ENCODE measurements at regions not wholly inside any gene's neighbourhood (a gene's known extent, or its start where the extent isn't known, plus 50 kb on each side); places are given as distances from the start of the nearest gene placed in this dataset.
A peak's percentile ranks its signal among the peaks of the same experiment; 100 is the strongest.

DNA sequence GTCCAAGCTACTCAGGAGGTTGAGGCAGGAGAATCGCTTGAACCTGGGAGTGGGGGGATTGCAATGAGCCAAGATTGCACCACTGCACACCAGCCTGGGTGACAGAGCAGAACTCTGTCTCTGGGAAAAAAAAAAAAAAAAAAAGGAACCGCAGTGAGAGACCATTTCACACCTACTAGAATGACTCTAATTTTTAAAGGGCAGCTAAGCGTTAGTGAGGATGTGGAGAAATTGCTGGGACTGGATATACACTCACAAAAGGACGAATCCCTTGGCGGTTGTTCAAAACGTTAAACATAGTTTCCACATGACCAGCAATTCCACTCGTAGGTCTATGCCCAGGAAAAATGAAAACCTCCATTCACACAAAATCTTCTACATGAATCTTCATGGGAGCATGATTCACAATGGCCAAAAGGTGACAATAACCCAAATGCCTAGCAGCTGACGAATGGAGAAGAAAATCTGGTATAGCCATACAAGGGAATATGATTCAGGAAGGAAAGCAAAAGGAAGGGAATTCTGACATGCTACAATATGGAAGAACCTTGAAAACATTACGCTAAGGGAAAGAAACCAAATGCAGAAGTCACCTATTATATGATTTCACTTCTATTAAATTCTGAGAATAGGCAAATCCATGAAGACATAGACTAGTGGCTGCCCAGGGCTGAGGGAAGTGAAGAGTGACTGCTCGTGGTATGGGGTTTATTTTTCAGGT lies 127.0 kb downstream of the CHSY1 start:
- TF ChIP-seq, protein P1, sequence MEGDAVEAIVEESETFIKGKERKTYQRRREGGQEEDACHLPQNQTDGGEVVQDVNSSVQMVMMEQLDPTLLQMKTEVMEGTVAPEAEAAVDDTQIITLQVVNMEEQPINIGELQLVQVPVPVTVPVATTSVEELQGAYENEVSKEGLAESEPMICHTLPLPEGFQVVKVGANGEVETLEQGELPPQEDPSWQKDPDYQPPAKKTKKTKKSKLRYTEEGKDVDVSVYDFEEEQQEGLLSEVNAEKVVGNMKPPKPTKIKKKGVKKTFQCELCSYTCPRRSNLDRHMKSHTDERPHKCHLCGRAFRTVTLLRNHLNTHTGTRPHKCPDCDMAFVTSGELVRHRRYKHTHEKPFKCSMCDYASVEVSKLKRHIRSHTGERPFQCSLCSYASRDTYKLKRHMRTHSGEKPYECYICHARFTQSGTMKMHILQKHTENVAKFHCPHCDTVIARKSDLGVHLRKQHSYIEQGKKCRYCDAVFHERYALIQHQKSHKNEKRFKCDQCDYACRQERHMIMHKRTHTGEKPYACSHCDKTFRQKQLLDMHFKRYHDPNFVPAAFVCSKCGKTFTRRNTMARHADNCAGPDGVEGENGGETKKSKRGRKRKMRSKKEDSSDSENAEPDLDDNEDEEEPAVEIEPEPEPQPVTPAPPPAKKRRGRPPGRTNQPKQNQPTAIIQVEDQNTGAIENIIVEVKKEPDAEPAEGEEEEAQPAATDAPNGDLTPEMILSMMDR (conservative IDR thresholded peaks at IDR 0.05; ENCODE audit: low read depth, low read length) = no peak
- no peak for DNase-seq (ENCODE audit: low read depth)
- no peak overlapping the region for H3K4me3 ChIP-seq (ENCODE audit: low read depth, low read length)

DNA sequence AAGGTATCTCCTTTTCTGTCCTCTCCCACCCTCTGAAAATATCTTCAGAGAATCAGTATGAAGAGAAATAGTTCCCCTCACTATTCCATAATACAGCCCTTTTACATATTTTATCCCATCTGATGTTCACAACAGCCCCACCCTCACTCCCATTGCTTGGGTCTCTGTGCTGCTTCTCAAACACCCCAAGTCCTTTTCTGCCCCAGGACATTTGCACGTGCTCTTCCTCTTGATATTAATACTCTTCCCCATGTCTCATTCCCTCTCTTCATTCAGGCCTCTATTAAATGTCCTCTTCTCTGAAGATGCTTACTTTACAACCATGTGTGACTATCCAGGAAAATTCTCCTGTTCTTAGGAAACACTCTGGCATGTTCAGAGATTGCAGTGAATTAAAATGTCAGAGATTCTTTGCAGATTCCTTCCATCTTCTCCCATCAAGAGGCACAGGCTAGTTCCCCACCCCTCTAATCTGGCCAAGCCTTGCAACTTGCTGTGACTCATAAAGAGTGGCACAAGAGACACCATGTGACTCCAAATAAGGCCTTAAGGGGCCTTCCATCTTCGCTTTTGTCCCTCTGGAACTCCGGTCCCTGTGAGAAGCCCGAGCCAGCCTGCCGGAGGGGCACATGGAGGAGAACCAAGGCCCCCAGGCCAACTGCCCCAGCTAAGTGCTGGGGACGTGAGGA lies 128.5 kb downstream of the CHSY1 start:
- DNase-seq (ENCODE audit: low read depth) = no peak
- H3K4me3 ChIP-seq (ENCODE audit: low read depth, low read length) = no peak overlapping the region
- TF ChIP-seq, protein P1 (conservative IDR thresholded peaks at IDR 0.05; ENCODE audit: low read depth, low read length) = no peak

DNA sequence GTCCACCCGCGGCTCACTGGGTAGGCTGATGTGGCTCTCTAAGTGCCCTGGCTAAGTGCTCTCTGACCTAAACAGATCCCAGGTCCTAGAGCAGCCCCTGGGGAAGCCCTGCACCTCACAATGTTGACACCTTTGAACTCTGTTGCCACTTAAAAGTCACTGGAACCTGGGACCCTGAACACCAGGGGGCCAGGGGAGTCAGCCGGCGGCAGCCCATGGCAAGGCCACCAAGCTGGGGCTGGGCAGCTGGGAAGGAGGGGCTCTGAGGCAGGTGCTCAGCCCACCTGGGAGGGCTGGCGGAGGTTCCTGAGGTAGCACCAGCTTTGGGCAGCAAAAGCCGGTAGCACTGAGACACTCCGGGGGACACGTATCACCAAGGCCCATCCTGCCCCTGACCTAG lies 129.0 kb downstream of the CHSY1 start:
- DNase-seq (ENCODE audit: low read depth) = no peak
- TF ChIP-seq, protein P1 (conservative IDR thresholded peaks at IDR 0.05; ENCODE audit: low read depth, low read length) = no peak
- no peak overlapping the region for H3K4me3 ChIP-seq (ENCODE audit: low read depth, low read length)

DNA sequence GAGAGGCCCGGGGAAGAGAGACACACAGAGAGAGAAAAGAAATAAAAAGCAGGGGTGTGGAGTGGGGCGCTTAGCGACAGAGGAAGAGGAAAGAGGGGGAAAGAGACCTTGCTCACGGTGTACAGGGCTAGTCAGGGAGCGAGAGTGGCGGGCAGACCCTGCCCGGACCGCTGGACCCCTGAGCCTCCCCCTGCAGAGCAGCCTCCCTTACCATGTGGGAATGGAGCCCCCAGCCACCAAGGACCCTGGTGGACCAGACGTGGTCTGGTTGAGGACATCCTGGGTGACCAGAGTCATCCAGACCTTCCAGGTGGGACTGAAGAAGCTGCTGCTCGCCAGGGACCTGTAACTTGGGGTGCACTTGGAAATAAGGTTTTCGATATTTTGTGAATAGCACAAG lies 129.6 kb downstream of the CHSY1 start:
- no peak for DNase-seq (ENCODE audit: low read depth)
- TF ChIP-seq, protein P1 (conservative IDR thresholded peaks at IDR 0.05; ENCODE audit: low read depth, low read length) = no peak
- H3K4me3 ChIP-seq (ENCODE audit: low read depth, low read length) = no peak overlapping the region

DNA sequence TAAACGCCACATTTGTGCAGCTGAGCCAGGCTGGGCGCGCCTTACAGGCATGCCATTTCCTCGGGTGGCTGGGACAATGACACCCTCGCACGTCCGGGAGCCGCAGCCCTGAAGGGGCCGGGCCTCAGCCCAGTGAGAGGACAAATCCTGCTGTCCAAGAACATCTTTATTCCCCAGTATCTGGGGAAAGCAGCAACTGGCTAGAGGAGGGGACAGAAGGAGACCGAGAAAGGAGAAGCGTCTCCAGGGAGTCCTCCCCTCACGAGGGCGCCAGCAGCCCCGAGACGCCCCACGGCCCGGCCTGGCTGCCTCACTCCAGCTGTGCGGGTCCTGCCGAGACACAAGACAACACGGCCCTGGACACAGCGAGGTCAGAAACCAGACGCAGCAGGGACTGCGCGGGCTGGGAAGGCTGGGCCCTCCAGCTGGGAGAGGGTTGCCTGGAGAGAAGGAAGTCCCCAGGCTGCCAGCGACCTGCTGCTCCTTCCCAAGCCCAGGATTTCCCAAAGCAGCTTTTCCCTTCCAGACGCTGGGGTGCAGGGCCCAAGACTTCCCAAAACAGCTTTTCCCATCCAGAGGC lies 130.2 kb downstream of the CHSY1 start:
- DNase-seq (ENCODE audit: low read depth) = no peak
- no peak overlapping the region for H3K4me3 ChIP-seq (ENCODE audit: low read depth, low read length)
- TF ChIP-seq, protein P1 (conservative IDR thresholded peaks at IDR 0.05; ENCODE audit: low read depth, low read length) = peak; percentile 40

DNA sequence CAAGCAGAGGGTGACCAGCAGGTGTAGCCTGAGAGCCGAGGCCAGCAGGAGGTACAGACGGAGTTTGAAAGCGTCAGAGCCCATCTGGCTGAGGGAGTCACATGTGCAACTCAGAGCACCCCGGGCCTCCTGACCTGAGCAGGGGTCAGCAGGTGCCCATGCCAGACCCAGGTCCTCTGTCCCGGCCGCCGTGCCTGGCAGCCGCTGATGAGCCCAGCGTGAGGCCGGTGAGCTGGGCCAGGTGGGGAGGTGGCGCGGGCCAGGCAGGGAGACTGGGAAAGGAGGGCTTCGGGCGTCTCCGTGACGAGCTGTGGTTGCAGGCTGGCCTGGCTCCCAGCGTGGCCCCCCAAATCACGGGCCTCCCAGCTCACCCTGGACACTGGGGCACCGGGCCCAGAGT lies 130.9 kb downstream of the CHSY1 start:
- TF ChIP-seq, protein P1 (conservative IDR thresholded peaks at IDR 0.05; ENCODE audit: low read depth, low read length) = no peak
- DNase-seq (ENCODE audit: low read depth) = no peak
- H3K4me3 ChIP-seq (ENCODE audit: low read depth, low read length) = no peak overlapping the region

Measured in epithelial cell of proximal tubule (primary cell).